Stimulated activated naive B cell treated with anti-CD40 and anti-IgM and Interleukin-4, amounts not matched to agents 10 μg/mL and 1 μg/mL and 100 μg/mL, for 72 hours (primary cell): ENCODE measurements at regions not wholly inside any gene's neighbourhood (a gene's known extent, or its start where the extent isn't known, plus 50 kb on each side); places are given as distances from the start of the nearest gene placed in this dataset.

ENCODE experiments used
- ATAC-seq, 2 donors: fragments of 150-1000 bp; cut with Tn5 transposase; replicated peaks; 2 replicates each; pipeline ENCODE4 v1.10.0; 2021; ENCODE audit warnings: moderate library complexity in 1 of 2
- DNase-seq: peaks from one replicate; pipeline ENCODE4 v3.0.0; 2021
- H3K27ac Mint-ChIP-seq: one replicate; pipeline ENCODE4 v1.8.0; 2022; ENCODE audit warnings: mild to moderate bottlenecking, mixed read lengths
- H3K27me3 Mint-ChIP-seq, 2 donors: one replicate each; pipeline ENCODE4 v1.8.0; 2022; ENCODE audit warnings: mixed read lengths in 2 of 2
- H3K36me3 Mint-ChIP-seq, 2 donors: one replicate each; pipeline ENCODE4 v1.8.0; 2022; ENCODE audit warnings: mixed read lengths in 2 of 2, mild to moderate bottlenecking in 1 of 2
- H3K4me1 Mint-ChIP-seq, 2 donors: one replicate each; pipeline ENCODE4 v1.8.0; 2022; ENCODE audit warnings: mixed read lengths in 2 of 2, mild to moderate bottlenecking in 1 of 2
- H3K4me3 Mint-ChIP-seq, 2 donors: one replicate each; pipeline ENCODE4 v1.8.0; 2022; ENCODE audit warnings: mild to moderate bottlenecking in 2 of 2, mixed read lengths in 2 of 2, moderate library complexity in 1 of 2
- H3K9me3 Mint-ChIP-seq, 2 donors: one replicate each; pipeline ENCODE4 v1.8.0; 2022; ENCODE audit warnings: mixed read lengths in 2 of 2, mild to moderate bottlenecking in 1 of 2

DNA sequence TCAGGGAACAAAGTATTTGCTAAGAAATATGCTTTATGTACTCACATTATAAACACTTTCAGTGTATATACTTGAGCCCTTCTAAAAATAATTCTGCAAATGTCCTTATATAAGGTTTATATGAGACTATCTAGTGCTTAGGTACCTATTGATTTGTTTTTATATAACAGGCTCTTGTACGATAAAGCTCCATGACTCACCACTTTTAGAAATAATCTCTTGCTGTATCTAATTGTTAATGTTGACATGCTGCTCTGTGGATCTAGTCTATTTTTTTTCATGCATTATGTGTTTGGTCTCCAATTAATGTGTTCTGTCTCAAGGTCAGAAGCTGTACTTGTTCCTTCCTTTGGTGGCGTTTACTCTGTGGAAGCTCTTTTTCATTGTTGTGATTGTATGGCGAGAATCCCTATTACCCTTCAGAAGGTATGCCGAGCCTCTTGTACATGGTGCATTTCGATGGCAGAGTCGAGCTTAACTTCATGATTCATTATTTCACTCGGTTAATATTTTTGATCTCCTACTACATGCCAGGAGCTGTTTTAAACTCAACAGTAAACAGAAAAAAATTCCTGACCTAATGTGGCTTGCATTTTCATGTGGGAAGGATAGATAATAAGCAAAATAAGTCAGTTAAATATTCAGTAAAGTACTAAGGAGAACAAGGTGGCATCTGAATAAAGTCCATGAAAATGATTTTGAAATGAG lies 361.6 kb downstream of the COG6 start:
- H3K9me3 Mint-ChIP-seq, result peaks cover 0 to 1% of the 10 kb centered on the region in 2 donors
- no peaks in the 10 kb centered on the region for H3K36me3 Mint-ChIP-seq
- ATAC-seq, result no peak
- DNase-seq, result no peak
- peaks cover 5 to 14% of the 10 kb centered on the region in 2 donors for H3K4me1 Mint-ChIP-seq
- no peak overlapping the region for H3K27ac Mint-ChIP-seq
- H3K4me3 Mint-ChIP-seq, result no peak overlapping the region
- no peaks in the 10 kb centered on the region for H3K27me3 Mint-ChIP-seq

DNA sequence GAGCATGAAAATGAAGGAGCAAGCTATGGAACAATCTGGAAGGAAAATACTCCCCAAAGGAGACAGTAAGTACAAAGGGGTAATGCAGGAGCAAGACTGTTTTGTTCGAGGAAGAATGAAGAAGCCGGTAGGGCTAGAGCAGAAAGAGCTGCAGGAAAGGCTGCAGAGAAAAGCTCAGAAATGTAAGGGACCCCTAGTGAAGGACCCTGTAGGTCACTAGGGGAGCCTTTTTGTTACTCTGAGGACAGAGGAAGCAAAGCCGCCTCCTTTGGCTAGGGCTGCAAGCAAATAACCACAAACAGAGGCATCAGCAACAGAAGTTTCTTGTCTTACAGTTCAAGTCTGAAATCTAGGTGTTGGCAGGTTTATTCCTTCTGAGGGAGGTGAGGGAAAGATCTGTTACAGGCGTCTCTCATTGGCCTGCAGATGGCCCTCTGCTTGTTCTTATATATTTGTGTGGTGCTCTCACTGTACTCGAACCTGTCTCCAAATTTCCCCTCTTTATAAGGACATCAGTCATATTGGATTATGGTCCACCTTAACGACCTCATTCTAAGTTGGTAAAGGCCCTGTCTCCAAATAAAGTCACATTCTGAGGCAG lies 362.3 kb downstream of the COG6 start:
- ATAC-seq (no peak), DNase-seq (no peak)
- H3K9me3 Mint-ChIP-seq, result peaks cover 0 to 1% of the 10 kb centered on the region in 2 donors
- no peaks in the 10 kb centered on the region for H3K27me3 Mint-ChIP-seq
- peaks cover 5 to 14% of the 10 kb centered on the region in 2 donors for H3K4me1 Mint-ChIP-seq
- no peak overlapping the region for H3K4me3 Mint-ChIP-seq
- H3K27ac Mint-ChIP-seq, result no peak overlapping the region
- no peaks in the 10 kb centered on the region for H3K36me3 Mint-ChIP-seq

DNA sequence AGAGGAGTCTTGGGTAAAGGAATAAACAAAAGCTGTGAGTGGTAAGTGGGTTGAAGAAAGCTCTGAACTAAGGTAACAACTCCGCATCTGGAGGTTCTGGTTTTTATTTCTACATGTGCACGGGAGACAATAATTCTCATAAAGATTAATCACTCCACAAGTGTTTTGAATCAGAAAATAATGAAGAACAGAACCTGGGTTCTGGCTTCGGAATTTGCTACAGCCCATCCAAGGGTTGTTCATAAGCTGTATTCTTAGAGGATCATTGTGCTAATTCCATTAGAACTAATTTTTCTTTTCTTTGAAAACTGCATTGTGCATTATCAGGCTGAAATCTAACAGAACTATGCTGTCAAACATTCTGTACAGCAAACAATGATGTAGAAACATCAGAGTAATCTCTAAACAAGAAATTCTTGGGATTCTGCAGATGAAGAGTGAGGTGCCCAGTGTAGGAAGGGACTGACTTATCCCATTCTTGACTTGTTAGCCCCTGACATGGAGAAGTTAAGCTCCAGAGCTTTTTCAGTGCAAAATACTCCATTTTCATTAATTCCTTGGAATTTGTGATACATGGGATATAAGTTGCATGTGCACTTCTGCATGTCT lies 368.2 kb downstream of the COG6 start:
- Mint-ChIP-seq H3K36me3 (peaks cover 2 to 4% of the 10 kb centered on the region in 2 donors), H3K4me1 (peaks cover 26 to 41% of the 10 kb centered on the region in 2 donors), H3K27me3 (no peaks in the 10 kb centered on the region), H3K4me3 (no peak overlapping the region), H3K9me3 (peaks cover under 1 to 1% of the 10 kb centered on the region in 2 donors), H3K27ac (no peak overlapping the region)
- DNase-seq (no peak), ATAC-seq (no peak)

DNA sequence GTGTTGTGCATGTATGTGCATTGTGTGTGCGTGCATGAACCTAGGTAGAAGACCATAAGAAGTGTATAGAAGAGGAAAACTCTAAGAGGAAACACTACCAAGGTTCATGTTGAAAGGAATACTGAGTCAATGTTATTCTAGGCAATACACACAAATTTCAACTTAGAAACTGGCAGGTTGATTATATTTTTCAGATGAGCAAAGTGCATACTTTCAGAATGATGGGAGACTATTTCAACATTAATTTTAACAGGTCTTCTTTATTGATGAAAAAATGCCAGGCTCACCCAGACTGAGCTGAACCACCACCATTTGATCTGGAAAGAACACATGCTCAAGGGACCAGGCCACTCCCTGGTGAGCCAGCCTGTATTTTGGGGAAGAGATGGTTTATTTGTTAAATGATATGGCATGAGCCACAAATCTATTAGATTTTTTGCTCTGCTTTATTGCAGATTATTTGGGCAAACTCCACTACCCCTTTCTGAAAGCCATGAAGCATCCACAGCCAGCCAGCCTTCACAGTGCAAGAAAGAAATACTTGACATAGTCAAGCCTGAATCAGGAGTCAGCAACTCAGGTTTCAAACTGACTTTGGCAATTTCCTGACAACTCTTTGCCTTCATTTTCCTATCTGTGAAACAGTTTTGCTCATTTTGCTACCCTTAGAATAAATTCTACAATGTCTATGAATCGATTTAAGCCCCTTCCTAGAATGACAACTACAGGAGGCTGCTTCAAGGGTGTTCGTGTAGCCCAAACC lies 368.9 kb downstream of the COG6 start:
- peak overlapping the region; percentile 20 for H3K27ac Mint-ChIP-seq
- peaks cover 3 to 4% of the 10 kb centered on the region in 2 donors for H3K9me3 Mint-ChIP-seq
- H3K27me3 Mint-ChIP-seq, result no peaks in the 10 kb centered on the region
- ATAC-seq (no peak), DNase-seq (no peak)
- peaks cover 26 to 44% of the 10 kb centered on the region in 2 donors for H3K4me1 Mint-ChIP-seq
- H3K36me3 Mint-ChIP-seq, result peaks cover 7 to 11% of the 10 kb centered on the region in 2 donors
- no peak overlapping the region for H3K4me3 Mint-ChIP-seq

DNA sequence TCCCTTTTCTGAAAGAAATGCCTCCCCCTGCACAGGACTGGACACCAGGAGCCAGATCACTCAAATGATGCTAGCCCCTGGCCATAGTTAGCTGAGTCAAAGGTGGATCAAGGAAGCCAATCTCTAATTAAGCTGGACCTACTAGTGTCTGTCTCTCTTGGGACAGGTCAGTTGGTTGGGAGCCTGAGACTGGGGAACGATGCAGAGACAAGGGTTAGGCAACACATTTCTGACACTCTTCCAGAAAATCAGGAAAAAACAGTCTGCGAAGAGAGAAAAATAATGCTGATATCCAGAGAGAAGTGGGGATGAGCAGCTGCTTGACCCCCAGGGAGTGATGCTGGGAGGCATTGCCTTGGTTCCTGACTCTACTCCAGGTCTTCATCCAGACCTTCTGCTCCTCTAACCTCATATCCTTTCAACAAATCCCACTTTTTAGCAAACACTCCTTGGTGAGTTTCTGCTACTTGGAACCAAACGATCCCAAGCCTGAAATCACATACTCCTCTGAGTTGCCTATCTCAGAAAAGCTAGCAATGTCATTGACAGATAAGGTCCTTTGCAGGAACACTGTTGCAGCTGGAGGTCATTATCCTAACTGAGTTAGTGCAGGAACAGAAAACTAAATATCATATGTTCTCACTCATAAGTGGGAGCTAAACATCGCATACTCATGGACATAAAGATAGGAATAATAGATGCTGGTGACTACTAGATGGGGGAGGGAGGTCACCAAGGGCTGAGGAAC lies 369.7 kb downstream of the COG6 start:
- DNase-seq (no peak), ATAC-seq (no peak)
- Mint-ChIP-seq H3K27me3 (no peaks in the 10 kb centered on the region), H3K9me3 (peaks cover 3 to 4% of the 10 kb centered on the region in 2 donors), H3K27ac (peak overlapping the region; percentile 39), H3K4me3 (peak overlapping the region in 1 of 2 donors; percentile 8), H3K4me1 (peaks cover 27 to 48% of the 10 kb centered on the region in 2 donors), H3K36me3 (peaks cover 7 to 12% of the 10 kb centered on the region in 2 donors)

DNA sequence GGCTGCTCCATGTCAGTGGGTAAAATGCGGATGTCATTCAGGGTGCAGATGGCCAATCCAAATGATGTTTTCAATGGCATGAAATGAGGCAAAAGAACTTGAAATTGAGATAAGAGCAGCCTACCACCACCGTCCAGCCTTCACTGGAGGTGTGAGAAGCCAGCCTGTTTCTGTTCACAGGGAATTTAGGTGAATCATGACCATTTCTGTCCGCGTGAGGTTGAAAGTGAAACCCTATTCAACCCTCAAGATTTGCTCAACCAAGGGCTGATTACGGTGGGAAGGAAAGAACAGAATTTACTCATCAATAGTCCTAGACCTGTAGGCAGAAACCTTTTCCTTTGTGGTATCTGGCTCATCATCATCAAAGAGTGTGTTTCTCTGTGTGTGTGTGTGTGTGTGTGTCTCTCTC lies 370.7 kb downstream of the COG6 start:
- H3K36me3 Mint-ChIP-seq, result peaks cover 7 to 12% of the 10 kb centered on the region in 2 donors
- peaks cover 34 to 59% of the 10 kb centered on the region in 2 donors for H3K4me1 Mint-ChIP-seq
- no peaks in the 10 kb centered on the region for H3K27me3 Mint-ChIP-seq
- H3K4me3 Mint-ChIP-seq, result peak overlapping the region; percentile 22 to 39
- peak; percentile 84 to 90 for ATAC-seq
- H3K9me3 Mint-ChIP-seq, result peaks cover 3 to 4% of the 10 kb centered on the region in 2 donors
- peak overlapping the region; percentile 80 for H3K27ac Mint-ChIP-seq
- DNase-seq, result peak; percentile 81

DNA sequence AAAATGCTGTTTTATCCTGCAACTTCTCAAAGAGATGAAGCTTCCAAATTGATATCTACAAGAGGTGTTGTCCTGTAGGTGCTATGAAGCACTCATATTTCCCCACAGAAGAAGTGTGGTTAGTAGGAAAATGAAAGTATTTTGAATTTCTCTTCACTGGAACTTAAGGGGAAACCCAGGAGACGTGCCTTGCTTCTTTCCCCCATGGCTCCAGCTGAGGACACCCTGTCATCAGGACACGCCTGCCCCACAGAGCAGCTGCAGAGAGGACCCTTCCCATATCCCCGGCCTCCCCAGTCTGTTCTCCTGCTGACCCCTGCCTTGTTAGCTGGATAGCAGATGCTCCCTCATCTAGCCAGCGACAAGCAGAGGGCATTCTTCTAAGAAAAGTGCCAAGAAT lies 371.3 kb downstream of the COG6 start:
- H3K9me3 Mint-ChIP-seq, result peaks cover 3 to 4% of the 10 kb centered on the region in 2 donors
- peaks cover 7 to 12% of the 10 kb centered on the region in 2 donors for H3K36me3 Mint-ChIP-seq
- peak overlapping the region; percentile 74 to 81 for H3K4me3 Mint-ChIP-seq
- no peaks in the 10 kb centered on the region for H3K27me3 Mint-ChIP-seq
- ATAC-seq (peak; percentile 76 to 82), DNase-seq (peak; percentile 68)
- peak overlapping the region; percentile 100 for H3K27ac Mint-ChIP-seq
- H3K4me1 Mint-ChIP-seq, result peaks cover 34 to 63% of the 10 kb centered on the region in 2 donors

DNA sequence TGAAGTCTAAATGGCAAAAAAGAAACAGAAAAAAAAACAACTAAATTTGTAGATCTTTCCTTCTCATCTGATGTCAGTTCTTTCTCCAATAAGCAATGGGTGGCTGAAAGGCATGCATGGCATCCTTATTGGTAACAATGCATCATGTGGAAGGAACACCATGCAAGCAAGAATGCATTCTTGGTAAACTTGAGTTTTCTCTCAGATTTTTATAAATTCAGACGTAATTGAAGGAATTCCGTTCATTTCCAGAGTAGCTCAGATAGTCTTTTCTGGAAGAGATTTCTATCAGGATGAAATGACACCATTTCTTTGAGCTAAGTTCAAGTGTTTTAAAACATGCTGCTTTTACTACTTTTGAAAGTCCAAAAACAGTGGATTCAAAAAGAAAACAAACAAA lies 373.0 kb downstream of the COG6 start:
- DNase-seq, result no peak
- Mint-ChIP-seq H3K27ac (no peak overlapping the region), H3K36me3 (peaks cover 7 to 12% of the 10 kb centered on the region in 2 donors), H3K27me3 (no peaks in the 10 kb centered on the region), H3K9me3 (peaks cover 3 to 4% of the 10 kb centered on the region in 2 donors), H3K4me3 (no peak overlapping the region), H3K4me1 (peaks cover 34 to 63% of the 10 kb centered on the region in 2 donors)
- ATAC-seq, result no peak

DNA sequence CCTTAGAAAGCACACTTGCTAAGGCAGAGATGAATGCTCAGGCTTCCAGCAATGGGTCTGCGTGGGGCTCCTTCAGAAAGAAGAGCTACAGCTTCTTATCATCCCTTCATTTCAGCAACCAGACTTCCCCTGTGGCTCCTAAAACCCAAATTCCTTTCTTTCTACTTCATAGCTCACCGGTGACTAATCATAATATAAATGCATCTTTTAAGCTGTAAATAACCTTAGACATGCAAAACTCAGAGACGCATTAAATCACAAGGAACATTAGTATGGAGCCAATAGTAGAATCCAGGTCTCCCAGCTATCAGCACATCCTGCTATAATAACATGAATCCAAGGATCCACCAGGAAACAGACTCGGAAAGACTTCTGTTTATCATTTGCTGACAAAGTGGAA lies 375.6 kb downstream of the COG6 start:
- H3K36me3 Mint-ChIP-seq, result peaks cover 7 to 12% of the 10 kb centered on the region in 2 donors
- no peak for ATAC-seq
- no peaks in the 10 kb centered on the region for H3K27me3 Mint-ChIP-seq
- no peak for DNase-seq
- no peak overlapping the region for H3K4me3 Mint-ChIP-seq
- H3K4me1 Mint-ChIP-seq, result peaks cover 21 to 44% of the 10 kb centered on the region in 2 donors
- H3K27ac Mint-ChIP-seq, result no peak overlapping the region
- H3K9me3 Mint-ChIP-seq, result peaks cover 3 to 4% of the 10 kb centered on the region in 2 donors

DNA sequence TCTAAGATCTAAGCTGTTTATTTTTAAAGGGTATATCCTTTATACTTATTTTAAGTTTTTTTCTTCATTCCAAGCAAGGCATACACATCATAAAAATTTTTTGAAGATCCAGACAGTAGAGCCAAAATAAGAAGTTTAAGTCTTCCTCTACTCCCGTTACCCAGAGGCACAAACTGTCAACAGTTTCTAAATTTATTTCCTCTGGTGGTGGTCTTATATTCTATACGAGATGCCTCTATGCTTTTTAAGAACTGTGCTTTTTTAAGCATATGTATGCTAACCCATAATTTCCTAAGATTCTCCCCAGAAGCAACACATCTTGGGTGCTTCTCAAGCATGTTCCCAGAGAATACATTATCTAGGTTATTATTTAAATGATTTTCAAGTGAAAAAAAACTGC lies 383.6 kb downstream of the COG6 start:
- no peak for DNase-seq
- peaks cover 0 to 14% of the 10 kb centered on the region in 2 donors for H3K27me3 Mint-ChIP-seq
- peaks cover 0 to 5% of the 10 kb centered on the region in 2 donors for H3K36me3 Mint-ChIP-seq

DNA sequence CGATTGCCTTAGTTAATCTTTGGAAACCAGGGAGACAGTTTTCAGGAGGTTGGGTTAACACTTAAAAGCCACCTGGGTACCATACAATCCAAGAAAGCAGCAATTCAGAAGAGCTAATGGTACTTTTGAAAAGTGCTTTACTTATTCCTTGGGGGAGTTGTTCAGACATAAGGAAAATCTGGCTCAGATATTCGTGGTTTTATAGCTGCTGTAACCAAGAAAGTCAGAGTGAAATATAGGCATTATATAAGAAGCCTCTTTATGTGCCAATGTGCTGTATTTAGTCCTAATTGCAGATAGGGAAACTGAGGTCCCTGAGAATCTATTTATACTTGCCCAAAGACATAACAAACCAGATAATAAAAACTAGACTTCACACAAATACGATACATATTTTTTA lies 387.5 kb downstream of the COG6 start:
- Mint-ChIP-seq H3K36me3 (peaks cover 0 to 5% of the 10 kb centered on the region in 2 donors), H3K9me3 (peaks cover 2 to 5% of the 10 kb centered on the region in 2 donors), H3K4me3 (no peak overlapping the region), H3K4me1 (peaks cover 11 to 14% of the 10 kb centered on the region in 2 donors), H3K27ac (no peak overlapping the region), H3K27me3 (peaks cover 5 to 16% of the 10 kb centered on the region in 2 donors)
- DNase-seq (no peak), ATAC-seq (no peak)

More for the DNA sequence above, 383.6 kb downstream of the COG6 start:
- Mint-ChIP-seq H3K27ac (no peak overlapping the region), H3K9me3 (peaks cover 4 to 5% of the 10 kb centered on the region in 2 donors), H3K4me3 (no peak overlapping the region), H3K4me1 (peaks cover 8 to 22% of the 10 kb centered on the region in 2 donors)
- no peak for ATAC-seq

DNA sequence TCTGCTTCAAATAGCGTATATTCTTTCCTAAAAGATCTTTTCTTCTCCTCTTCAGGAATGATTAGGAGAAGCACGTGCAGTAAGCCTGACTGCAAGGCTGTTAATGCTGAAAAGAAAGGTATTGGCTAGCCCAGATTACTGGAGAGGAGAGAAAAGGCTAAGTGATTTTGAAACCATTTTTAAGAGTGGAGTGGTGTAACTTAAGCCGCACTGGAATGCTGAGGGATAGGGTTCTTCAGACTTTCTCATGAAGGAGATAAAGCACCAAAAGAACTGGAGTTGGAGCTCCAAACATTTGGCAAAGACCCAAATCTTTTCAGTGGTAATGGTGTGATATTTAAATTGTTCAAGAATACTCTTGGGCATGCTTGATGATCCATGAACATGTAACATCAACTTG lies 388.3 kb downstream of the COG6 start:
- ATAC-seq, result no peak
- H3K27ac Mint-ChIP-seq, result no peak overlapping the region
- DNase-seq, result no peak
- peaks cover 2 to 5% of the 10 kb centered on the region in 2 donors for H3K9me3 Mint-ChIP-seq
- peaks cover 0 to 5% of the 10 kb centered on the region in 2 donors for H3K36me3 Mint-ChIP-seq
- no peak overlapping the region for H3K4me3 Mint-ChIP-seq
- peaks cover 5 to 12% of the 10 kb centered on the region in 2 donors for H3K27me3 Mint-ChIP-seq
- peaks cover 10 to 11% of the 10 kb centered on the region in 2 donors for H3K4me1 Mint-ChIP-seq

DNA sequence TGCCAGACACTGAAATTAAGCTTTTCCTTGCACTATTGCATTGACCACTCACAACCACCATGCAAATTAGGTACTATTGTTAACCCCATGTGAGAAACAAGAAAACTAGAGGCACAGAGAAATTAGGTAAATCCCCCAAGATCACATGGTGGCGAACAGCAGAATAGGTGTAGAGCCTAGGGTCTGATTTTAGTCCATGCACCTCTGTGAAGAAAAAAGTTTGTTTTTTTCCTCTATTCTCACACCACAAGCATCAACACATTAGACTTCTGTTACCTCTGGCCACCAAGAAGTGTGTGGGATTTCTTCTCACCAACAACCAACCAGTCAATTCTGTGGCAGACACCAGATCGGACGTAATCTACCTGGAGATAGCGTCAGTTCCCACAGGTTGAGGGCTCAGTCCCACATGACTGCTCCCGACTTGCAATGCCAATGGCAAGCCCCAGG lies 391.9 kb downstream of the COG6 start:
- Mint-ChIP-seq H3K4me3 (no peak overlapping the region), H3K27ac (no peak overlapping the region), H3K36me3 (no peaks in the 10 kb centered on the region), H3K4me1 (peaks cover 10 to 11% of the 10 kb centered on the region in 2 donors), H3K27me3 (peaks cover 5 to 10% of the 10 kb centered on the region in 2 donors), H3K9me3 (no peaks in the 10 kb centered on the region)
- ATAC-seq, result peak; percentile 58 to 64
- no peak for DNase-seq
